ENCODE measurements at regions not wholly inside any gene's neighbourhood (a gene's known extent, or its start where the extent isn't known, plus 50 kb on each side); places are given as distances from the start of the nearest gene placed in this dataset.

GRCh38 chr2:155727187-155727895, 605.2 kb downstream of the NR4A2 start:
- TF ChIP-seq CTCF (IDR thresholded peaks at IDR 0.05; ENCODE audit: low read depth, low read length), result no peak
- TF ChIP-seq POLR2A (IDR thresholded peaks at IDR 0.05; ENCODE audit: extremely low read depth, insufficient read length), result no peak
- TF ChIP-seq MAX (IDR thresholded peaks at IDR 0.05; ENCODE audit: low read depth, low read length), result no peak
- no peak for TF ChIP-seq MYC (IDR thresholded peaks at IDR 0.05; ENCODE audit: low read depth, low read length)

Measured in NB4 (cell line).